Bronchial epithelial cell (primary cell): ENCODE measurements at regions not wholly inside any gene's neighbourhood (a gene's known extent, or its start where the extent isn't known, plus 50 kb on each side); places are given as distances from the start of the nearest gene placed in this dataset.

ENCODE experiments used
- DNase-seq: peaks from one replicate; pipeline ENCODE4 v3.0.0-alpha.2; 2010; ENCODE audit warnings: low read depth
- FAIRE-seq: peaks from 2 replicates; lab custom pipeline; 2011; peaks lifted over from hg19 to GRCh38; lab: Jason Lieb, UNC
- H3K27me3 ChIP-seq: 2 replicates; pipeline ENCODE4 v1.5.1; 2011; ENCODE audit warnings: low read length; ENCODE audit not compliant: control insufficient read depth, insufficient read depth
- H3K36me3 ChIP-seq: 2 replicates; pipeline ENCODE4 v1.5.1; 2011; ENCODE audit warnings: low read length; ENCODE audit not compliant: control insufficient read depth, insufficient read depth
- H3K4me3 ChIP-seq: 2 replicates; pipeline ENCODE4 v1.5.1; 2011; ENCODE audit warnings: mild to moderate bottlenecking, low read depth, low read length, control low read depth
- TF ChIP-seq, protein P1 (sequence below): IDR thresholded peaks from 2 replicates; pipeline ENCODE4 v1.5.1; 2011; ENCODE audit warnings: mild to moderate bottlenecking, moderate library complexity, low read length, control low read depth, inconsistent platforms; ENCODE audit not compliant: insufficient read depth, severe bottlenecking

DNA sequence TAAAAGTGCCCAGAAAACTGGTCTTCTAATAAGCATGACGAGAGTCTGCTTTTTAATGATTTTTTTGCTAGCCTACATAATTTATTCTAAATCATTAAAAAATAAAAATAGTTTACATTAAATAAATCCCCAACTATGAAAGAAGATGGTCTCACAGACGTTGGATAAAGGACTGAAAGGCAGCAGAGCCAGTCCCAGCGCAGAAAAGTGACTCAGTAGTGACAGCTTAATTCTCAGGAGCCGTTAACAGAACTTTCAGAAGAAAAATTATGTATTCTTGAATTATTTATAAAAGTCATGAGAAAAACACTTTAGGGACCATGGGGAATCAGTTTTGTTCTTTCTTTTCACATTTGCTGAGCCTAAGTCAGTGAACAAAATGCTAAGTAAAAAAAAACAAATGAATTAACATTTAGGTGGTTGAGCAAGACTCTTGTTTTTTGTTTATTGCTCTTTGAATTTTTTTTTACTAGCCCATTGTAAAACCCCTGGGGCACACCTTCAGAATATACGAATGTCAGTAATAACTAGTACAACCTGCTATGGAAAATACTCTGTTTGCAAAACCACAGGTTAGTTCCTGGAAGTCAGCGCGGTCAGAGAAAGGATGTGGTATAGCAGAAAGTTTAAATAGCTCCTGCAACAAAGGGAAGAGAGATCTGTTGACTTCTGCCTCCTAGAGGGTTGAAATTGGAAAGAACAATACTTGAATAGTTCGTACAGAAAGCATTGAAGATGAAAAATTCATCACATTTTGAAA is 50.4 kb upstream of the CCDC160 start:
- DNase-seq, result peak; percentile 14
- H3K36me3 ChIP-seq, result no peaks in the 10 kb centered on the region
- no peak for FAIRE-seq
- TF ChIP-seq, protein P1, sequence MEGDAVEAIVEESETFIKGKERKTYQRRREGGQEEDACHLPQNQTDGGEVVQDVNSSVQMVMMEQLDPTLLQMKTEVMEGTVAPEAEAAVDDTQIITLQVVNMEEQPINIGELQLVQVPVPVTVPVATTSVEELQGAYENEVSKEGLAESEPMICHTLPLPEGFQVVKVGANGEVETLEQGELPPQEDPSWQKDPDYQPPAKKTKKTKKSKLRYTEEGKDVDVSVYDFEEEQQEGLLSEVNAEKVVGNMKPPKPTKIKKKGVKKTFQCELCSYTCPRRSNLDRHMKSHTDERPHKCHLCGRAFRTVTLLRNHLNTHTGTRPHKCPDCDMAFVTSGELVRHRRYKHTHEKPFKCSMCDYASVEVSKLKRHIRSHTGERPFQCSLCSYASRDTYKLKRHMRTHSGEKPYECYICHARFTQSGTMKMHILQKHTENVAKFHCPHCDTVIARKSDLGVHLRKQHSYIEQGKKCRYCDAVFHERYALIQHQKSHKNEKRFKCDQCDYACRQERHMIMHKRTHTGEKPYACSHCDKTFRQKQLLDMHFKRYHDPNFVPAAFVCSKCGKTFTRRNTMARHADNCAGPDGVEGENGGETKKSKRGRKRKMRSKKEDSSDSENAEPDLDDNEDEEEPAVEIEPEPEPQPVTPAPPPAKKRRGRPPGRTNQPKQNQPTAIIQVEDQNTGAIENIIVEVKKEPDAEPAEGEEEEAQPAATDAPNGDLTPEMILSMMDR, result no peak
- no peaks in the 10 kb centered on the region for H3K27me3 ChIP-seq
- no peak overlapping the region for H3K4me3 ChIP-seq
